Left ventricle myocardium inferior (tissue), 1 donor: ENCODE measurements at regions not wholly inside any gene's neighbourhood (a gene's known extent, or its start where the extent isn't known, plus 50 kb on each side); places are given as distances from the start of the nearest gene placed in this dataset.
"Not testable (repeated sequence)": the region's sequence is repeated elsewhere in the genome, so short reads cannot be mapped to it uniquely, and the experiment has no call there.

ENCODE experiments used
- DNase-seq: peaks from one replicate; pipeline ENCODE4 v3.0.0-alpha.2; 2020
- H3K27ac ChIP-seq: fragments of 200-600 bp; replicated peaks from 2 replicates; pipeline ENCODE4 v1.8.0; 2021
- H3K27me3 ChIP-seq: fragments of 200-600 bp; 2 replicates; pipeline ENCODE4 v1.8.0; 2021; ENCODE audit warnings: low read depth
- H3K36me3 ChIP-seq: fragments of 200-600 bp; 2 replicates; pipeline ENCODE4 v1.8.0; 2021
- H3K4me1 ChIP-seq: fragments of 200-600 bp; 2 replicates; pipeline ENCODE4 v1.8.0; 2021
- H3K4me3 ChIP-seq: fragments of 200-600 bp; 2 replicates; pipeline ENCODE4 v1.8.0; 2021; ENCODE audit warnings: mild to moderate bottlenecking, moderate library complexity
- H3K9me3 ChIP-seq: fragments of 200-600 bp; replicated peaks from 2 replicates; pipeline ENCODE4 v1.8.0; 2021
- CTCF ChIP-seq: fragments of 200-600 bp; IDR thresholded peaks from 2 replicates; pipeline ENCODE4 v1.8.0; 2021; ENCODE audit warnings: antibody characterized with exemption, mild to moderate bottlenecking, borderline replicate concordance
- intact Hi-C: fragments of 100-400 bp; cut with micrococcal nuclease; formaldehyde crosslinking; loops from one replicate; pipeline ENCODE4 v1.11.0; 2022
- donor health status: DM: no; HTN: yes; CAD: no; lungs with severe emphysema.

GRCh38 chr6:159398633-159399032 is 229.4 kb downstream of the FNDC1 start:
- TF ChIP-seq CTCF: no peak
- intact Hi-C loops: no loop called here

GRCh38 chr6:159397753-159398152 is 228.6 kb downstream of the FNDC1 start:
- no peak for DNase-seq
- no peaks in the 10 kb centered on the region for H3K36me3 ChIP-seq
- no peak for TF ChIP-seq CTCF
- H3K27me3 ChIP-seq: peaks cover 52% of the 10 kb centered on the region
- no peak overlapping the region for H3K27ac ChIP-seq
- no peaks in the 10 kb centered on the region for H3K4me1 ChIP-seq
- H3K9me3 ChIP-seq: peaks cover 3% of the 10 kb centered on the region
- intact Hi-C loops: no loop called here
- H3K4me3 ChIP-seq: no peak overlapping the region

More at GRCh38 chr6:159398633-159399032, 229.4 kb downstream of the FNDC1 start:
- H3K9me3 ChIP-seq: no peaks in the 10 kb centered on the region
- H3K4me1 ChIP-seq: no peaks in the 10 kb centered on the region
- no peaks in the 10 kb centered on the region for H3K36me3 ChIP-seq
- H3K27ac ChIP-seq: no peak overlapping the region
- H3K4me3 ChIP-seq: no peak overlapping the region
- no peak for DNase-seq
- peaks cover 44% of the 10 kb centered on the region for H3K27me3 ChIP-seq

- H3K9me3 ChIP-seq: peaks cover 4% of the 10 kb centered on the region
- no peak for DNase-seq
- no peak for TF ChIP-seq CTCF
- H3K27ac ChIP-seq: no peak overlapping the region
- intact Hi-C loops: no loop called here
- H3K27me3 ChIP-seq: peaks cover 35% of the 10 kb centered on the region
- H3K4me1 ChIP-seq: no peaks in the 10 kb centered on the region
- no peak overlapping the region for H3K4me3 ChIP-seq
- no peaks in the 10 kb centered on the region for H3K36me3 ChIP-seq
Measured at GRCh38 chr6:159395609-159396008, 226.4 kb downstream of the FNDC1 start.

GRCh38 chr6:159392695-159393094 is 223.5 kb downstream of the FNDC1 start:
- H3K4me1 ChIP-seq, intact Hi-C loops, H3K36me3 ChIP-seq, H3K9me3 ChIP-seq, H3K4me3 ChIP-seq, DNase-seq, H3K27ac ChIP-seq: not testable (repeated sequence)
- H3K27me3 ChIP-seq: peaks cover 29% of the 10 kb centered on the region

- H3K27ac ChIP-seq: no peak overlapping the region
- H3K36me3 ChIP-seq: no peaks in the 10 kb centered on the region
- peaks cover 41% of the 10 kb centered on the region for H3K27me3 ChIP-seq
- peaks cover 4% of the 10 kb centered on the region for H3K9me3 ChIP-seq
- peak; percentile 29 for DNase-seq
- H3K4me1 ChIP-seq: no peaks in the 10 kb centered on the region
- H3K4me3 ChIP-seq: no peak overlapping the region
- TF ChIP-seq CTCF: no peak
- intact Hi-C loops: no loop called here
Measured at GRCh38 chr6:159390381-159390780, 221.2 kb downstream of the FNDC1 start.

GRCh38 chr6:159389695-159390094 is 220.5 kb downstream of the FNDC1 start:
- H3K4me1 ChIP-seq: no peaks in the 10 kb centered on the region
- H3K36me3 ChIP-seq: no peaks in the 10 kb centered on the region
- DNase-seq: no peak
- no peak overlapping the region for H3K4me3 ChIP-seq
- H3K9me3 ChIP-seq: peaks cover 4% of the 10 kb centered on the region
- intact Hi-C loops: no loop called here
- no peak for TF ChIP-seq CTCF
- H3K27me3 ChIP-seq: peaks cover 44% of the 10 kb centered on the region
- H3K27ac ChIP-seq: no peak overlapping the region
